H1 (cell line): ENCODE measurements at regions not wholly inside any gene's neighbourhood (a gene's known extent, or its start where the extent isn't known, plus 50 kb on each side); places are given as distances from the start of the nearest gene placed in this dataset.

Experiments used
- BCL11A ChIP-seq, 2 experiments: IDR thresholded peaks; one replicate each; pipeline ENCODE4 v1.6.1; 2011; ENCODE audit warnings: low read depth in 2 of 2, low read length in 2 of 2, mild to moderate bottlenecking in 2 of 2
- CHD7 ChIP-seq: fragments of 300-600 bp; sonication (generic); IDR thresholded peaks from 2 replicates; pipeline ENCODE4 v1.7.1; 2012; ENCODE audit warnings: low read length, moderate library complexity, mild to moderate bottlenecking, inconsistent platforms; ENCODE audit not compliant: insufficient replicate concordance
- TEAD4 ChIP-seq: IDR thresholded peaks from 2 replicates; pipeline ENCODE4 v1.6.1; 2012; ENCODE audit warnings: low read depth, low read length, inconsistent platforms, mixed read lengths

DNA sequence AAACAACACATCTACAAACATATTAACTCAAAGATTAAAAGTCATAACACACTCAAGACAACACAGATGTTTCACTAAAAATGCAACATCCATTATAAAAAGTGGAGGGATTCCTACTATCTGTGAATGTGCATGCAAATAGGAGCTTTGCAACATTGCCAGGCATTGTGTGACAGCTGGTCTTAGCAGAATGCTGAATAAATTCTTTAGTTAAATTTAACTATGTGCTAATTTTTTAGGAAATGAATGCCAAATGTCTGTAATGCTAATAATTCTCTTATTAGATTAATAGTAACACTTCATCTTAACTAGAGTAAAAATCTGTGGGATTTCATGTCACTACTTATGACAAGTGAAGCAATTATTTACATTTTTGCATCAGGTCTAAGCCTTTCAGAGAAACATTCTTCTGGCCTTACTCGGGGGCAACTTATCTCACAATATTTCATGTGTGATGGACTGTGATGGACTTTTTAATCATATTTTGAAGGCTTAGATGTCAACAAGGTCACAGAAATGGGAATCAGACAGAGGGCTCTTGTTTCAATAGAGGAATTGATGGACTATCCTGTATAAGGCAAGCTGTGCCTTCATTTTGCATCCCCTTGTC lies 524.6 kb upstream of the KCND2 start (continued):
- TF ChIP-seq CHD7, result no peak
- no peak for TF ChIP-seq BCL11A (IDR thresholded peaks at IDR 0.05; ENCODE audit: low read depth in 2 of 2, low read length in 2 of 2)
- TF ChIP-seq TEAD4, result no peak
